ENCODE measurements at regions not wholly inside any gene's neighbourhood (a gene's known extent, or its start where the extent isn't known, plus 50 kb on each side); places are given as distances from the start of the nearest gene placed in this dataset.

- Histone ChIP-seq H3K4me3 (no peak overlapping the region), H3K27me3 (peaks cover 0 to 5% (median 0%) of the 10 kb centered on the region in 4 donors), H3K27ac (replicated peaks in 1 of 4) (no peak overlapping the region), H3K9me3 (no peaks in the 10 kb centered on the region), H3K4me1 (peaks cover 0 to 7% (median 2%) of the 10 kb centered on the region in 4 donors), H3K36me3 (no peaks in the 10 kb centered on the region)
- TF ChIP-seq, protein P1, sequence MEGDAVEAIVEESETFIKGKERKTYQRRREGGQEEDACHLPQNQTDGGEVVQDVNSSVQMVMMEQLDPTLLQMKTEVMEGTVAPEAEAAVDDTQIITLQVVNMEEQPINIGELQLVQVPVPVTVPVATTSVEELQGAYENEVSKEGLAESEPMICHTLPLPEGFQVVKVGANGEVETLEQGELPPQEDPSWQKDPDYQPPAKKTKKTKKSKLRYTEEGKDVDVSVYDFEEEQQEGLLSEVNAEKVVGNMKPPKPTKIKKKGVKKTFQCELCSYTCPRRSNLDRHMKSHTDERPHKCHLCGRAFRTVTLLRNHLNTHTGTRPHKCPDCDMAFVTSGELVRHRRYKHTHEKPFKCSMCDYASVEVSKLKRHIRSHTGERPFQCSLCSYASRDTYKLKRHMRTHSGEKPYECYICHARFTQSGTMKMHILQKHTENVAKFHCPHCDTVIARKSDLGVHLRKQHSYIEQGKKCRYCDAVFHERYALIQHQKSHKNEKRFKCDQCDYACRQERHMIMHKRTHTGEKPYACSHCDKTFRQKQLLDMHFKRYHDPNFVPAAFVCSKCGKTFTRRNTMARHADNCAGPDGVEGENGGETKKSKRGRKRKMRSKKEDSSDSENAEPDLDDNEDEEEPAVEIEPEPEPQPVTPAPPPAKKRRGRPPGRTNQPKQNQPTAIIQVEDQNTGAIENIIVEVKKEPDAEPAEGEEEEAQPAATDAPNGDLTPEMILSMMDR (IDR thresholded peaks at IDR 0.05): no peak
- TF ChIP-seq EP300 (IDR thresholded peaks at IDR 0.05) (no peak), POLR2AphosphoS5 (IDR thresholded peaks at IDR 0.05) (no peak), POLR2A (IDR thresholded peaks at IDR 0.05; ENCODE audit: low read depth) (no peak)
- WGBS: 89% methylated on average over 1 of the region's 1 CpG
- intact Hi-C loops (cut with DNase I): no loop called here
- DNase-seq (ENCODE audit: extremely low spot score): no peak
Measured at GRCh38 chr10:58969576-58969975, 206.9 kb upstream of the PHYHIPL start.

- Histone ChIP-seq H3K9me3 (no peaks in the 10 kb centered on the region), H3K4me3 (no peak overlapping the region), H3K4me1 (peaks cover 0 to 7% (median 2%) of the 10 kb centered on the region in 4 donors), H3K36me3 (no peaks in the 10 kb centered on the region), H3K27ac (replicated peaks in 1 of 4) (no peak overlapping the region), H3K27me3 (peaks cover 0 to 5% (median 0%) of the 10 kb centered on the region in 4 donors)
- peak; percentile 29 for DNase-seq (ENCODE audit: extremely low spot score)
- TF ChIP-seq EP300 (IDR thresholded peaks at IDR 0.05) (no peak), POLR2AphosphoS5 (IDR thresholded peaks at IDR 0.05) (no peak), POLR2A (IDR thresholded peaks at IDR 0.05; ENCODE audit: low read depth) (no peak)
- TF ChIP-seq, protein P1 (IDR thresholded peaks at IDR 0.05): no peak
- intact Hi-C loops (cut with DNase I): no loop called here
- 79% methylated on average over 1 of the region's 2 CpGs for WGBS
Measured at GRCh38 chr10:58970160-58970915, 206.1 kb upstream of the PHYHIPL start.

DNA sequence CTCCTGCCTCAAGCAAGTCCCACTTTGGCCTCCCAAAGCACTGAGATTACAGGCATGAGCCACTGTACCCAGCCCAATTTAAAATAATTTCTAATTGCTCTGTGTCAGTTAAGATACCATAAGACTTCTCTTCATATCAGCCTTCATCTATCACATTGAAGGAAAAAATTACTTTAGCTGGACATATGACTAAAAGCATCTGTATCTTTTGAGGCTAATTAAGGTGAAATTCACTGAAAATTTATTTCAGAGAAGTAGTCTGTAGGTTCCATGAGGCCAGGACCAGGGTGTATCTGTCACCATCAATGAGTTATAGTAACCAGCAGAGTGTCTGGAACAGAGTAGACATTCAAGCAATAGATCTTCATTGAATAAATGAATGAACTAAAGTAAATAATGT, 205.2 kb upstream of the PHYHIPL start:
- Histone ChIP-seq H3K9me3 (no peaks in the 10 kb centered on the region), H3K4me3 (no peak overlapping the region), H3K27me3 (peaks cover 0 to 5% (median 0%) of the 10 kb centered on the region in 4 donors), H3K4me1 (peaks cover 0 to 7% (median 2%) of the 10 kb centered on the region in 4 donors), H3K36me3 (no peaks in the 10 kb centered on the region), H3K27ac (replicated peaks in 1 of 4) (no peak overlapping the region)
- TF ChIP-seq, protein P1 (IDR thresholded peaks at IDR 0.05): no peak
- TF ChIP-seq POLR2AphosphoS5 (IDR thresholded peaks at IDR 0.05): no peak
- TF ChIP-seq EP300 (IDR thresholded peaks at IDR 0.05): no peak
- TF ChIP-seq POLR2A (IDR thresholded peaks at IDR 0.05; ENCODE audit: low read depth): no peak
- intact Hi-C loops (cut with DNase I): no loop called here
- peak; percentile 7 for DNase-seq (ENCODE audit: extremely low spot score)

GRCh38 chr10:58971796-58972491, 204.5 kb upstream of the PHYHIPL start:
- 81% methylated on average over 2 of the region's 2 CpGs for WGBS
- no peak for TF ChIP-seq EP300 (IDR thresholded peaks at IDR 0.05)
- TF ChIP-seq, protein P1 (IDR thresholded peaks at IDR 0.05): no peak
- TF ChIP-seq POLR2AphosphoS5 (IDR thresholded peaks at IDR 0.05): no peak
- TF ChIP-seq POLR2A (IDR thresholded peaks at IDR 0.05; ENCODE audit: low read depth): no peak
- DNase-seq (ENCODE audit: extremely low spot score): peak; percentile 8
- no peaks in the 10 kb centered on the region for H3K36me3 ChIP-seq
- intact Hi-C loops (cut with DNase I): no loop called here
- peaks cover 0 to 5% (median 0%) of the 10 kb centered on the region in 4 donors for H3K27me3 ChIP-seq
- H3K27ac ChIP-seq (replicated peaks in 1 of 4): no peak overlapping the region
- peaks cover 0 to 7% (median 2%) of the 10 kb centered on the region in 4 donors for H3K4me1 ChIP-seq
- H3K9me3 ChIP-seq: no peaks in the 10 kb centered on the region
- no peak overlapping the region for H3K4me3 ChIP-seq

All from esophagus muscularis mucosa (tissue), 4 donors.